HG02885 (cell line): ENCODE measurements at regions not wholly inside any gene's neighbourhood (a gene's known extent, or its start where the extent isn't known, plus 50 kb on each side); places are given as distances from the start of the nearest gene placed in this dataset.
"Not testable (repeated sequence)": the region's sequence is repeated elsewhere in the genome, so short reads cannot be mapped to it uniquely, and the experiment has no call there.

Experiments used
- ATAC-seq: cut with Tn5 transposase; IDR thresholded peaks from one replicate; pipeline ENCODE4 v1.9.1; 2021; ENCODE audit warnings: mild to moderate bottlenecking; ENCODE audit not compliant: unreplicated experiment, poor library complexity

- no peak for ATAC-seq
Observed at GRCh38 chr18:78230911-78231310, 748.7 kb upstream of the SALL3 start.

GRCh38 chr18:78232196-78232595 is 747.4 kb upstream of the SALL3 start:
- no peak for ATAC-seq

DNA sequence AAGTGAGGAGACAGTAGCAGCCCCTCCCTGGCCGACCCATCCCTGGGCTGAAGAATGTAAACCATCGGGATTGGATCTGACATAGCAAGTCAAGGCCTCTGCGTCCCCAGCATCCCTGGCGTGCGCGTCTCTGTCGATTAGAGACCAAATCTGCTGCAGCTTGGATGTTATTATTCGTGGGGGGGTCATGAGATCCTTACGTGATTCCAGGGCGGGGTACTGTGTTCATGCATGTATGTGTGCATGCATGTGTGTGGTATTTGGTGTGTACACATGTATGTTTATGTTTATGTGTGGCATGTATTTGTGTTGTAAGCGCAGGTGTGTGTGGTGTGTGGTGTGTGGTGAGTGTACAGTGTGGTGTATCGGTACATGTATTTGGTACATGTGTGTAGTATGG is 741.8 kb upstream of the SALL3 start:
- no peak for ATAC-seq

DNA sequence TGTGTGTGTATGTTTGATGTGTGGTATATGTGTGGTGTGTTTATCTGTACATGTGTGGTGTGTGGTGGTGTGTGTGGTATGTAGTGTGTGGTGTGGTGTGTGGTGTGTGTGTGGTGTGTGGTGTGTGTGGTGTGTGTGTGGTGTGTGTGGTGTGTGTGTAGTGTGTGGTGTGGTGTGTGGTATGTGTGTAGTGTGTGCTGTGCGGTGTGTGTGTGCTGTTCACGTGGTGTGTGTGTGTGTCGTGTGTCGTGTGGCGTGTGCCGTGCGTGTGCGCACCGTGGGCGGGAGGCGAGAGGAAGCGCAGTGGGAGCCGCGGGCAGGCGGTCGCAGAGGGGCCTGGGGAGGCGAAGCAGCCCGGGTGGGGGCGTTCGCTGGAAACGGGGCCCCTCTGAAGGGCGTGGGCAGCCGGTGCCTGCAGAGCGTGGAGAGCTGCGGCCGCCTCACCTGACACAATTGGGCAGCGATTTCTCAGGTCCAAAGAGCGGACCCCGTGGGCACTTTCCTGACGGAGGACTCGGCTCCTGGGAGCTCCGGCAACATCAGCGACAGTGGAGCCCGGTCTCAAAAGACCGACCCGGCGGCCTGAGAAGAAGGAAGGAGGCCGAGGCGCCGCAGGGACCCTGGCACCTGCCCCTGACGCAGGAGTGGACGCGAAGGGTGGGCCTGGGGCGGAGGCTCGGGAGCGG is 741.1 kb upstream of the SALL3 start:
- no peak for ATAC-seq

GRCh38 chr18:78239090-78239457 is 740.5 kb upstream of the SALL3 start:
- no peak for ATAC-seq

GRCh38 chr18:78240101-78240500 is 739.5 kb upstream of the SALL3 start:
- ATAC-seq = no peak

DNA sequence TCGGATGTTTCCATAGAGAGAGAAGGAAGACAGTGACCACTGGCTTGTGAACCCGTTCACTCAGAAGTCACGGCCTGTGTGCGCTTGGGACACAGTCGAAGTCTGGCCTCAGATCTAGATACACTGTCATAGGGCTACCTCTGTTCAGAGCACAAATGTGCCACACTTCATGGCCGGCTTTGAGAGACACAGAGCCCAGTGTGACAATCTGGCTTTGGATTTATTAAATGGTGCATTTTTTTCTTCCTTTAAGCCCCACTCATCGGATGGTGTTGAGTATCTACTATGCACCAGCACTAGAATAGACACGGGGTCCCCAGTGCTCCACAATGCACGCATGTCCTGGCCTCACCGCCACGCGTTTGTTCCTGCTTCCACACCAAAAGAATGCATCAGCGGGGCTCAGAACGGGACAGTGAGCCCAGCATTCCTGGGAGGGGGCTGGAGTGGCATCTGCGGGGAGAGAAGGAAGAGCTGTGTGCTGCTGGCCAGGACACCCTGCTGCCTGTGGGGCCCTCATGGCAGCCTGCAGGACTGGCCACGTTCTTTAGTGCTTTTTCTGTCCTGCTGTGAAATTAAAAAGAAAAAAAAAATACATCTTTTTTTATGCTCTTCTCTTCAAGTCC is 738.9 kb upstream of the SALL3 start:
- no peak for ATAC-seq

- no peak for ATAC-seq
Observed at GRCh38 chr18:78241535-78242253, 737.9 kb upstream of the SALL3 start.

- no peak for ATAC-seq
Observed at GRCh38 chr18:78242254-78242643, 737.4 kb upstream of the SALL3 start.

GRCh38 chr18:78242806-78243205 is 736.8 kb upstream of the SALL3 start:
- ATAC-seq = no peak

DNA sequence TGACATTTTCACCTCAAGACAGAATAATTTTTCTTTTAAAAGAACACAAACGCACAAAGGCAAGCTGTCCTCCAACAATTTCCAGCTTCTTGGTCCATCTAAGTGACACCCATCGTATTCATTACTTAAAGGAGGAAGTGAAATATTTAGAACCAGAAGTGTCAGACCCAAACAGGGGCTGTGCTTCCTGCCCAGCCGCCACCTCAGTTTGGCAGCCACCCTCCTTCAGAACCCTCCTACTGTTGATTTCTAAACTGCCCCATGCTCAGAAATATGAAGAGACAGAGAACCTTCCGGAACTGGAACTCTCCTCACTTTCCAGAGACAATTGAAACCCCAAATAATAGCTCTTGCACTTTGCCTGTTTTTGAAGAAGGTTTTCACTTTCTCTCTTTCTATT is 734.8 kb upstream of the SALL3 start:
- ATAC-seq = no peak

GRCh38 chr18:78245451-78245850 is 734.2 kb upstream of the SALL3 start:
- ATAC-seq = no peak

DNA sequence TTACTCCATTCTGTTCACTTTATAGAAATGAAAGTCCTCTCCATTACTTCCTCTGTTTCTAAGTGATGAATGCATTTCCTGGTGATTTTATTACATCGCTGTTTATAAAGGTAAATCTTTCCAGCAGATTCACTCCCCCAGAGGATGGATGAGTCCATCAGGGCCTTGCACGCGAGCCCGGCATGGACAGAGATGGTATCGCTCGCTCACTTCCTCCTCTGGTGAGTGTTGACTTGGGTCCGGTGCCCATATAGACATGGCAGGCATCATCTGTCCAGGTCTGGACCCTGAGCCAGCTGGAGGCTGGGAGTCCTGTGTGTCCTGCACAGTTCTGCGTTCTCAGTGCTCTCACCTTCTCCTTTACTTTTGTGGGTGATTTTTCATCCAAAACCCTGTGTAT is 733.6 kb upstream of the SALL3 start:
- no peak for ATAC-seq

GRCh38 chr18:78246588-78246987 is 733.0 kb upstream of the SALL3 start:
- ATAC-seq = no peak

DNA sequence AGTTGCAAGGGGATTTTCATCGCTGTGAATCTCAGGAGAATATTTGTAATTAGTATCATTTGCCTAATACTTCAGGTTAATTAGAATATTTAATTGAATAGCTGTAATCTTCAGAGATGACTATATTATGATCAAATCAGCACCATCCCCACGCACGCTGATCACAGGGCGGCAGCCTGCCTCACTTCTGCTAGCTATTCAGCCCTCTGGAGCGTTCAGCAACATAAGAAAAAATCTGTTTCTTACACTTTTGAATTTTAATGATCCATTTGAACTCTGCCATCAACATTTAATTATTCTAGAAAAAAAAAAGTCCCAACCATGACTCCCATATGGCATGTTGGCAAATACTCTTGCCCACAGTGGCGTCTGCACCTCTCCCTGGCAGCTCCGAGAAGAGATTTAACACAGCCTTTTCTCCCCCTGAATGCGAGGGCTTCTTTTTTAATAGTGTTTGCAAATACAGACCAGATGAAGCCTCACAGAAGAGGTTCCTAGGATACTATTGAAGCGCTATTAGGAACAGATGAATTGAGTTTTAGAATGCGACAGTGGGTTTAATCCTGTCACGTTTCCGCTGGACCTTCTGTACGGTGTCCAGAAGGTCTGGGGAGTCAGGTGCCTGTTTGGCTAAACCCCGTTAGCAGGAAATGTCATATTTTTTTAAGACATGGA is 731.9 kb upstream of the SALL3 start:
- no peak for ATAC-seq

DNA sequence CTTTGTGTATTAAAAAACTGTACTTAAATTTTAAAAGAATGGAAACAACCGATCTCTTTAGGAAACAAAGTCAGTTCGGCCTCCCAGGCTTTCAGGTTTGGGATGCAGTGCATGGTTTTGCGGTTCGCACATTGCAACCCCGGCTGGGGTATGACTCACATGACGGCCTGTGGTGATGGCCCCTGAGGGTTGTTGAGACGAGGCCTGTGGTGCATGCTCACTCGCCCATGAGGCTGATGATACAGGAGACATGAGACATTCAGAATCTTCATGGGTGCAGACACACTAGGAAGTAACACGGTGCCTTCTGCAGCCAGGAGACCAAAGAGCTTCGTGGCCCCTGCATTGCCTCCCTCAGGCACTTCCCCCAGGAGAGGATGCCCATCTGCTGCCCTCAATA is 724.6 kb upstream of the SALL3 start:
- no peak for ATAC-seq

DNA sequence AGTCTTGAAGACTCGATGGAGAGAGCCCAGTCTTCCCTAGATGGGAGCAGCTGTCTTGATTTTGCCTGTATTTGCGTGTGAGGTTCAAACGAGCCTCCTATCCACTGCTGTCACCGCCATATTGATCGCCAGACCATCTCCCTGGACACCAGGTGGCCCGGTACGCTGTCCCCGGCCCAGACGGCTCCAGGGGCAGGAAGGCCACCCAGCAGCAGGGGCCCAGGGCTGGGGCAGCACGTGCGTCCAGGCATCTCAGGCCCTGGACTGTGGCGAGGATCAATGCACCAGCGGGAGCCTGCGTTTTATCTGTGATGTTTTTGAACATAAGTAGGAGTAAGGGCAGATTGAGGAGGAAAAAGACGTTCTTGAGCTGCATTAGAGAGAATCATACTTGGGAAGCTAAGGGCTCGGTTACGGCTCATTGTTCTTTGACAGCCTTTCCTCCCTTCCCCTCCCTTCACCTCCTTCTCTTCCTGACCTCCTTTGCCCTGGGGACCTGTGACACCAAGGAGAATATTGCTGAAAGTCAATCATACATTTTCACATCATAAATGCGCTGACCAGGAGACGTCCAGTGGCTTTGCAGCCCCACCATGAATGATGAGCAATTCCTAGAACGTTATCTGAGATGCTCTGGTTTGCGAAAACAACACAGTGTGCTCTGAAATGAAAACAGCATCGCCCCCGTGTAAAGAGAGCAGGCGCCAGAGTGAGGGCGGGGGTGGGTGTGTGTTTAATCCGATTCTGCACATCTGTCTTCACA is 711.2 kb upstream of the SALL3 start:
- ATAC-seq = no peak

DNA sequence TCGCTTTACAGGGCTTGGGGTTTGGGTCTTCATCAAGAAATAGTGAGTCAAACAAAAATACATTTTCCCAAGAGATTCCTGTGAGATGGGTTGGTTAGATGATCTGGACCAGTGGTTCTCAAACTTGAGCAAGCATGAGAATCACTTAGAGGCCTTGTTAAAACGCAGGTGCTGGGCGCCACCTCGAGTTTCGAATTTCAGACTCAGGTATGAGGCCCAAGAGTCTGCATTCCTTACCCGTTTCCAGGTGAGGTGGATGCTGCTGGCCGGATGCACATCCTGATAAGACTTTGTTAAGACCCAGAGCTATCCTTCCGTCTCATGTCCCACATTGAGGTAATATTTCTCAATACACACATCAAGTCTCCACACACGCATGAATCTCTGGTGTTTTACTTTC is 707.8 kb upstream of the SALL3 start:
- no peak for ATAC-seq

GRCh38 chr18:78273876-78274275 is 705.7 kb upstream of the SALL3 start:
- no peak for ATAC-seq

DNA sequence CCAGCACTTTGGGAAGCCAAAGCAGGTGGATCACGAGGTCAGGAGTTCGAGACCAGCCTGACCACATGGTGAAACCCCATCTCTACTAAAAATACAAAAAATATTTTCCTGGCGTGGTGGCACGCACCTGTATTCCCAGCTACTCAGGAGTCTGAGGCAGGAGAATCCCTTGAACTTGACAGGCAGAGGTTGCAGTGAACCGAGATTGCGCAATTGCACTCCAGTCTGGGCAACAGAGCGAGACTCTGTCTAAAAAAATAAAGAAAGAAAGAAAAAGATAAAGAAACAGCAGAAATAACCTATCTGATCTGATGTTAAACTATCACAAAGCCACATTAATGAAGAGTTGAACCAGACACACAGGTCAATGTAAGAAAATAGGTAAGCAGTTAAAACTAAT is 696.2 kb upstream of the SALL3 start:
- not testable (repeated sequence) for ATAC-seq
